SK-N-DZ (cell line): ENCODE measurements at regions not wholly inside any gene's neighbourhood (a gene's known extent, or its start where the extent isn't known, plus 50 kb on each side); places are given as distances from the start of the nearest gene placed in this dataset.

Experiments
- DNase-seq: peaks from one replicate; pipeline ENCODE4 v3.0.0-alpha.2; 2015; ENCODE audit warnings: low spot score

DNA sequence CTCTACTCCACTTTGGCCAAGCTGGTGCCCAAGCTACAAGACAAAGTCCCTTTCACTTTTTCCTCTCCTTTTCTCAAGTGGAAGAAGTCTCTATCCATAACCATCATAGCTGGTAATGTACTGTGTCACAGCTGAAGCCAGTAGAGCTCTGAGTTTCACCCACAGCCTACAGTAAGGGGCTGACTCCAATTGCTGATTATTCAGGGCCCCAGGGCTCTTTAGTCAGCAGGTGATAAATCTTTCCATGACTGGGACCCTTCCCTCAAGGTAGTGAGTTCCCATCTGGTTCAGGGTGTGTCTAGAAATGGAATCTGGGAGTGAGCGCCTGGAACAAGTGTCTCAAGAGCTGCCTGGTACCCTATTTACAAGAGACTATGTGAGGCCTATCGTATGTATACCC is 436.0 kb upstream of the CA10 start:
- DNase-seq, result no peak

DNA sequence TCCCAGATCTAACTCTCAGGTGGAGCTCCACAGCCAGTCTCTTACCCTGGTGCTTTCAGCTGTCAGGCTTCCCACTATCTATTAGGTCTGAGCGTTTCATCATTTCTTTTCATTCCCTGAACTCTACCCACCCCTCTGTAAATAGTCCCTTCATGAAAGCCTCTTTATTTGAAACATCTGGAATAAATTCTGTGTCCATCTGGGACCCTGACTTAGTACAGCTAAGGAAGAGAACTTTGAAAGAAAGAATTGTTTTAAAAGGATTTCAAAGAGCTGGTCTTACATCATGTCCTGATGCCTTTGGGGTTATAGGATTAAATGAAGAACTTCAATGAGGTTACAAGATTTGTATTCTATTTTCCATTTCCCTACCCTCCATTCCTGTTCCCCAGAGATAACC is 388.5 kb upstream of the CA10 start:
- no peak for DNase-seq

GRCh38 chr17:52546493-52546892 is 388.0 kb upstream of the CA10 start:
- no peak for DNase-seq

- DNase-seq, result no peak
Observed at GRCh38 chr17:52537421-52537820, 378.9 kb upstream of the CA10 start.

DNA sequence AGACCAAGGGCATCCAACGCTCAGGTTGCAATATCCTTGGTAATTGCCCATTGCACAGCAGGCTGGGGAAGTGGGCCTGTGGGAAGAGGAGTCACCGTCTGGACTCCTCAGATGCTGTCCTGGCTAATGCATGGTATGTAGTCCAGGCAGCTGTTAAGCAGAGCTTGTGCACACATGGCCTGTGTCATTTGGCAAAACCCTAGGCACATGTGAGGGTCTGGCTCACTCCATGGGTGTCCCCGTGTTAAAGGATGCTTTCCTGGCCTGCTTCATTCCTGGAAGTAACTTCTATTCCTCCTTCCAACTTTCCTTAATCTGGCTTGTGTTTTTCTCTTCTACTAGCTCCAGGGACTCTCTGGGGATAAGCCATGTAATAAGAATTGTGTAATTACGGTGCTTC is 378.0 kb upstream of the CA10 start:
- no peak for DNase-seq

DNA sequence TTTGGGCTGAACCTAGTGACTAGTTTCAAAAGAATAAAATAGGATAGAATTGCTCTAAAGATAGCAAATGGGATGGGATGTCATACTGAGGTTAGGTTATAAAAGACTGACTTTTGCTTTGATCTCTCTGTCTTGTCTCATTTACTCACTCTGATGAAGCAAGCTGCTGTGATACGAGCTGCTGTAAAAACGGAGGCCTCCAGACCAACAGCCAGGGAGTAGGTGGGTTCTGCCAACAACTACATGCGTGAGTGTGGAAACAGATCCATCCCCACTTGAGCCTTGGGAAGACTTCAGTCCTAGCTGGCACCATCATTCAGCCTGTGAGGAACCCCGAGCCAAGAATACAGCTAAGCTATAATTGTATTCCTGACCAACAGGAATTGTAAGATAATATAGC is 373.9 kb upstream of the CA10 start:
- DNase-seq, result no peak

GRCh38 chr17:52524096-52524637 is 365.7 kb upstream of the CA10 start:
- DNase-seq, result no peak

- peak; percentile 91 for DNase-seq
Observed at GRCh38 chr17:52517176-52517575, 358.7 kb upstream of the CA10 start.

DNA sequence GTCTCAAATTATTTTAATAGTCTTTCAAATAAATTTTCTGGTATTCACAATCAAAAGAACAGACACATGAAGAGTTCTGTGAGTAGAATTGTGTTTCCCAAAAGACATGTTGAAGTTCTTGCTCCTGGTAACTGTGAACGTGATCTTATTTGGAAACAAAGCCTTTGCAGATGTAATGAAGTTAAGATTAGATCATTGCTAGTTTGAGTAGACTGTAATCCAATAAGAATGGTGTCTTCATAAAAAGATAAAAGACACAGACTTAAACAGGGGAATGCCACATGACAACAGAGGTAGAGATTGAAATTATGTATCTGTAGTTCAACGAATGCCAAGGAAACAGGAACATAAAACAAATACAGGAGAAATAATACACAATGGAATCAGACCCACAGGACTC is 357.4 kb upstream of the CA10 start:
- peak; percentile 82 for DNase-seq

DNA sequence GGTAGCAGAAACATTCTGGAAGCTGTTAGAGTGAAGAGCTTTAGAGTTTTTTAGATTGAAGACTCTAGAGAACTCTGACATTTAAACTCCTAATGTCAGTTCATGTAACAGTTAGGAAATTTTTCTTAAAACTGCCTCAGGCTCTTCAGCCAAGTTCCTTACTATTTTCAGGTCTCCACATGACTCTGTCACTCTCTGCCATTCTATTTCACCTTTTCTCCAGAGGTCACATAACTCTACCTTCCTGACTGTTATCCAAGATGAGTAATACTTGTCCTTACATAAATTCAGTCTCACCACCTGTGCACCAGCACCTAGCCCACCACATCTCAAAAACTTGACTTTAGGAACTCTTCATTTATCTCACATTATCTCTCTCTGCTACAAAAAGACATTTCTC is 347.1 kb upstream of the CA10 start:
- no peak for DNase-seq

GRCh38 chr17:52504081-52504480 is 345.6 kb upstream of the CA10 start:
- no peak for DNase-seq

GRCh38 chr17:52495646-52496045 is 337.1 kb upstream of the CA10 start:
- no peak for DNase-seq

DNA sequence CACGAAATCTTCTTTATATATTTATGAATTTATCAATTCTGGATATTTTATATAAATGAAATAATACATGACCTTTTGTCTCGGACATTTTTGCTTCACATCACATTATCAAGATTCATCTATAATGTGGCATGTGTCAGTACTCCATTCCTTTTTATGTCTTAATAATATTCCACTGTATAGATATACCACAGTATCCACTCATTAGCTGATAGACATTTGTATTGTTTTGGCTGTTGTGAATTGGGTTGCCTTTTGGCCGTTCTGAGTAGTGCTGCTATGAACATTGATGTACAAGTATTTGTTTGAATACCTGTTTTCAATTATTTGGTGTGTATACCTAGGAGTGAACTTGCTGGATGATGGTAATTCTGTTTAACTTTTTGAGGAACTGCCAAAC is 323.8 kb upstream of the CA10 start:
- DNase-seq, result no peak

DNA sequence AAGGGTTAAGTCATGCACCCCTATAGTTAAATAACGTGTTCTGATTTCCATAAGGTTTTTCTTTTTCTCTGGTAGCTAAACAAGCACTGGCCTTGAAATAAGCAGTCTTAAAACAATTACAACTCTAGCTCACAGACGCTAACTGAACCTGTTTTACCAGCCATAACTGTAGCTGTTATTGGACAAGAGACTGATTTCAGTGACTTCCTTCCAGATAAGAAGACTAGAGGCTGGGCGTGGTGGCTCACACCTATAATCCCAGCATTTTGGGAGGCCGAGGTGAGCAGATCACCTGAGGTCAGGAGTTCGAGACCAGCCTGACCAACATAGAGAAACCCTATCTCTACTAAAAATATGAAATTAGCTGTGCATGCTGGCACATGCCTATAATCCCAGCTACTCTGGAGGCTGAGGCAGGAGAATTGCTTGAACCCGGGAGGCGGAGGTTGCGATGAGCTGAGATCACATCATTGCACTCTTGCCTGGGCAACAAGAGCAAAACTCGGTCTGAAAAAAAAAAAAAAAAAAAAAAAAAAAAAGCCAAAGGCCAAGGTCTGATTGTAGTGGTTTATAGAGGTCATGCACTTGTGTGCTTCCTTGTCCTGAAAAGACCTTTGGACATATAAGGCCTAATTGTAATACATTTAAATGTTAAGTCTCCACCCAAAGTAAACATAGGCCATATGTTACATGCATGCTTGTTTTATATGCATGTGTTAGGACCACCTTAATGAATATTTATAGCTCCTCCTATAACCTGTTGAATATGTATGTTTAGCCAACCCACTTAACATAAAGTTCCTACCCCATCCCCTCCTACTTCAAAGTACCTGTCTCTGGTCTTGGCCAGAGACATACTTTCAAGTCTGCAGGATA is 319.5 kb upstream of the CA10 start:
- DNase-seq, result no peak

DNA sequence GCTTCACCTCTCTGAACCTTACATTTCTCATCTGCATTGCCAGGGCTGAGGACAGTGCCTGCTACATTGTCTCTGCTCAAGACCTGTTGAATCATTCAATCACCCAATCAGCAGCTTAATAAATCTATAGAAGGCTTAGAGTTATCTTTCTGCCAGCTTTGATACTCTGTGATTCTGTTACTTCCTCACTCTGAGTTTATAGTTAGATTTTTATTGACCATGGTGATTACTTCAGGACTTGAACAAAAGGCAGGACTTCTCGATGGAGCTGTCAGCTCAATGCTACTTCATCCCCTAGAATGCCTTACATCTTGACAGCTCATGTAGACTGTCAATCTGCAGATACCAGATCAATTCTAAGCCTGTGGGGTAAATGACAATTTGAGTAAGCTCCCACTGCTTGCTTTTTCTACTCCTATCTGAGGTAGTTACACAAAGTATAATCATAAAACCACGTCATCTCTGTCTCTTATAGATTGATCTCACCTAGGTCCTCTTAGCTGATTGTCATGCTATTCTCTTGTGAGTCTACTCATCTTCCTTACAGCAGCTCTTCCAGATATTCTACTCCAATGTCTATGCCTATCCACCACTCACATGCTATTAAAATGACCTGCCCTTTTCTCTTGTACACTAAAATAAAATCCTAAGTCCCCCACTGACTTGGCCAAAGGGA is 318.3 kb upstream of the CA10 start:
- no peak for DNase-seq

DNA sequence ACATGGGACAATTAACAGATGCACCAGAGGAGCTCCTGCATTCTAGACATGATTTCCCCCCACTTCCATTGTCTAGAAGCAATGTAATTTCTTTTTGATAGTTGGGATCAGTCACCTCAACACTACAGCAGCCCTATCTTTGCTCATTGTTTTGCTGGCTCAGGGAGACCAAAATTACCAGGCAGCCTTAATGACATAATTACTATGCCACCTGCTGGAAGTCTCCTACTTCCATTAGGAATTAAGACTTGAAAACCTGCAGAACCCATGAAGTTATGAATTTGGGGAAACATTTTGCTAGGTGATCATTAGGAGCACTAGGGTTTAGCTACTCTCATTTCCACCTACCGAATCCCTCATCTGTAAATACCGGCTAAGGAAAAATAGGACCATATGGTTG is 312.0 kb upstream of the CA10 start:
- no peak for DNase-seq

- no peak for DNase-seq
Observed at GRCh38 chr17:52465407-52465806, 306.9 kb upstream of the CA10 start.

DNA sequence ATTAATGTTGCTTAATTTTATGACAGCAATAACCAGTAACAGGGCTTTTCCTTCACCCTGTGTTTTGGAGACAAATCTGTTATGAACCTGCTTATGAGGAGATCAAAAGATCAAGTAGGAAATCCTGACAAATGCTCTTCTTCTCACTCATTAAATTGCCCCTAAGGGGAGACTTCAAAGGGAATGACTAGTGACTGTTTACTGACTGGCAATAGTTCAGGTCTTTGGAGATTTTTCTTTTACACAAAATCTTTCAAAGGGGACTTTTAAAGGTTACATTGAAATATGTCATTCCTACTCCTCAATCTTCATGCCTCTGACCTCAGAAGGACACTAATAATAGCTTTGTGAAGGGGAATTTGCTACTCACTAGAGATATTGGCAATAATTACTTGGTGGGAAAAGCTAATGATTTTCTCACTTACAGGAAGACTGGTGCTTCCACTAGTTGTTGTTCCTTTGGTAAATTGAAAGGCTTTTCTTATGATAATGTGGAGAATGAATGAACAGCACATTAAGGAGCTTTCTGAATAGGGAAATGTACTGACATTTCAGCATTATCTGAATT is 292.9 kb upstream of the CA10 start:
- DNase-seq, result no peak

DNA sequence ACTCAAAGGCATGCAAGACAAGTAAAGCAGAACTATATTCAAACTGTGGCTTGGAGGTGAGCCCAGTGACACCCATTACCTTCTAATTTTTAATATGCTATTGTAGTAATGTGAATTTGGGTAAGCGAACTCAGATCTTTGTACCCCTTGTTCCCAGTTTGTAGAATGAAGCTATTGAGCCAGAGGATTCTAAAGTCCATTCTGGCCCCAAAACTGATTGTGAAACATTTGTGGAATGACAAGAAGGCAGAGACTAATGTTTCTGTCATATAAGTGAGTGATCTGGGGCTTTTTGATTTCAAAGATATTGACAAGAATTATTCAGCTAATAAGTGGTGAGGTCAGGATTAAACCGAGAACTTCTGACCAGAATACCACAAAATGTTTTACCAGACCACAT is 283.8 kb upstream of the CA10 start:
- no peak for DNase-seq

- no peak for DNase-seq
Observed at GRCh38 chr17:52420555-52421078, 262.1 kb upstream of the CA10 start.

GRCh38 chr17:52419229-52419641 is 260.7 kb upstream of the CA10 start:
- no peak for DNase-seq

GRCh38 chr17:52410781-52411180 is 252.3 kb upstream of the CA10 start:
- no peak for DNase-seq
